ENCODE measurements at regions not wholly inside any gene's neighbourhood (a gene's known extent, or its start where the extent isn't known, plus 50 kb on each side); places are given as distances from the start of the nearest gene placed in this dataset.

GRCh38 chr19:32068793-32069192, 276.6 kb upstream of the ZNF507 start:
- TF ChIP-seq, protein P1, sequence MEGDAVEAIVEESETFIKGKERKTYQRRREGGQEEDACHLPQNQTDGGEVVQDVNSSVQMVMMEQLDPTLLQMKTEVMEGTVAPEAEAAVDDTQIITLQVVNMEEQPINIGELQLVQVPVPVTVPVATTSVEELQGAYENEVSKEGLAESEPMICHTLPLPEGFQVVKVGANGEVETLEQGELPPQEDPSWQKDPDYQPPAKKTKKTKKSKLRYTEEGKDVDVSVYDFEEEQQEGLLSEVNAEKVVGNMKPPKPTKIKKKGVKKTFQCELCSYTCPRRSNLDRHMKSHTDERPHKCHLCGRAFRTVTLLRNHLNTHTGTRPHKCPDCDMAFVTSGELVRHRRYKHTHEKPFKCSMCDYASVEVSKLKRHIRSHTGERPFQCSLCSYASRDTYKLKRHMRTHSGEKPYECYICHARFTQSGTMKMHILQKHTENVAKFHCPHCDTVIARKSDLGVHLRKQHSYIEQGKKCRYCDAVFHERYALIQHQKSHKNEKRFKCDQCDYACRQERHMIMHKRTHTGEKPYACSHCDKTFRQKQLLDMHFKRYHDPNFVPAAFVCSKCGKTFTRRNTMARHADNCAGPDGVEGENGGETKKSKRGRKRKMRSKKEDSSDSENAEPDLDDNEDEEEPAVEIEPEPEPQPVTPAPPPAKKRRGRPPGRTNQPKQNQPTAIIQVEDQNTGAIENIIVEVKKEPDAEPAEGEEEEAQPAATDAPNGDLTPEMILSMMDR (IDR thresholded peaks at IDR 0.05; ENCODE audit: insufficient read depth, low read length), result no peak
- no peak for TF ChIP-seq GABPA (IDR thresholded peaks at IDR 0.05; ENCODE audit: low read depth)
- no peak for TF ChIP-seq POLR2AphosphoS5 (IDR thresholded peaks at IDR 0.05; ENCODE audit: low read depth)

All from HL-60 (cell line).